NOMO-1 treated with dmso at 0.1 percent for 144 hours (cell line): ENCODE measurements at regions not wholly inside any gene's neighbourhood (a gene's known extent, or its start where the extent isn't known, plus 50 kb on each side); places are given as distances from the start of the nearest gene placed in this dataset.
"Not testable (repeated sequence)": the region's sequence is repeated elsewhere in the genome, so short reads cannot be mapped to it uniquely, and the experiment has no call there.

Experiments used
- DNase-seq: peaks from one replicate; lab custom pipeline; 2025; ENCODE audit not compliant: unreplicated experiment; lab: John Stamatoyannopoulos, UW

DNA sequence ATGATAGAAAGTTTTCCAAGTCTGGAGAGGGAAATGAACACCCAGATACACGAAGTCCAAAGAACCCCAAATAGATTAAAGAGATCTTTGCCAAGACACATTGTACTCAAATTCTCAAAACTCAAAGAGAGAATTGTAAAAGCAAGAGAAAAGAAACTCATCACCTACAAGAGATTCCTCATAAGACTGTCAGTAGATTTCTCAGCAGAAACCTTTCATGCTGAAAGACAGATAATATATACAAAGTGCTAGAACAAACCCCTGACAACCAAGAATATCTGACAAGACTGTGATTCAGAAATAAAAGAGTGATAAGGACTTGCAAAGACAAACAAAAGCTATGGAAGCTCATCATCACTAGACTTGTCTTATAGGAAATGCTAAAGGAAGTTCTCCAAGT is 326.7 kb upstream of the ZNF608 start:
- DNase-seq, result no peak

DNA sequence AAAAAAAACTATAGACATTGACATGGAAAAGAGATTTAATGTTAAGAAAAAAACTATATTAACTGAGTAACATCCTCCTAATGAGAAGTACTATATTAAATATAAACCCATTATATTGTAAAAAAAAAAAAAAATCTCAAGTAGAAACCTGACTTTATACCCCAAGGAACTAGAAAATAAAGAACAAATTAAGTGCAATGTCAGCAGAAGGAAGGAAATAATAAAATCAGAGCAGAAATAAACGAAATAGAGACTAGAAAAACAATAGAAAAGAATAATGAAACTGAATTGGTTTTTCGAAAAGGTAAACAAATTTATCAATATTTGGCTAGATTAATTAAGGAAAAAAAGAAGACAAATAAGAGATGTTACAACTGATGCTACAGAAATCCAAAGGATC is 329.1 kb upstream of the ZNF608 start:
- DNase-seq, result no peak

DNA sequence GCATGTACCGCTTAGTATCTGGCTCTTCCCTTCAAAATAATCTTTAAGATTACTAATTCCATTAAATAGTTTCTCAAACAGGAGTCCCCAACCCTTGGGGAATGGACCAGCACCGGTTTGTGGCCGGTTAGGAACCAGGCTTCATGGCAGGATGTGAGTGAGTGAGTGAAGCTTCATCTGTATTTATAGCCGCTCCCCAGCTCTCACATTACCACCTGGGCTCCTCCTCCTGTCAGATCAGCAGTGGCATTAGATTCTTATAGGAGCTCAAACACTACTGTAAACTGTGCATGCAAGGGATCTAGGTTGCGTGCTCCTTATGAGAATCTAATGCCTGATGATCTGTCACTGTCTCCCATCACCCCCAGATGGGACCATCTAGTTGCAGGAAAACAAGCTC is 332.6 kb upstream of the ZNF608 start:
- not testable (repeated sequence) for DNase-seq

DNA sequence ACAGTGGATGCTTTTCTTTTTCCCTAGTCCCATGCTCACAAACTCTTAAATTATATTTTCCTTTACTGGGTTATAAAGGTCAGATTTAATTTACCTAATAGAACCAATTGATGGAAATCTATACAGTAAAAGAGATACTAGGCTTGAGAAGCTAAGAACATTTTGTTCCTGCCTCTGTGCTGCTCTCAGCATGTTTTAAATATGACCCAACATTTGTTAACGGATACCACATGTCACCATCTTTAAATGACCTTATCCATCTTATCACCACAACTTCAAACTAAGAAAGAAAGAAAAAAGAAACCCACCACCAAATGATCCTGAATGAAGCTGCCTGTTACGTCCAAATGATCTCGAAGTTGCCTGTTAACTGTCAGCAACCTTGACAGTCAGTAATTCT is 334.7 kb upstream of the ZNF608 start:
- DNase-seq, result no peak

DNA sequence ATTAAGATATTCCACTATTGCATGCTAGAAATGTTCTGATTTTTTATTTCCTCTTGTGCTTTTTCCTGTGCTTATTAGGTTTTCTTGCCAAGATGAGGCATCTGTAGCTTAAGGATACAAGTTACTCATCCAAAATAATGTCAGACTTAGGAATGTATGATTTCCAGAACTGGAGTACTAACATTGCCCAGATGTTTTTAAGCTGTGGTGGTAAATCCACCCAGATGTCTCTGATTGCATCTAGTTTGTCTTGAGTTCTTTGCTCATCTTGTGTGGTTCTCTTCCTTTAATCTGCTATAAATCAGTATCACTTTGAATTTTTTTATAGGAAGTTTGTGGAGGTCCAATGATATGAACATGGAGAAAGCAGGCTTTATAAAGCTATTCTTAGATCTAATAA is 337.5 kb upstream of the ZNF608 start:
- DNase-seq, result no peak

DNA sequence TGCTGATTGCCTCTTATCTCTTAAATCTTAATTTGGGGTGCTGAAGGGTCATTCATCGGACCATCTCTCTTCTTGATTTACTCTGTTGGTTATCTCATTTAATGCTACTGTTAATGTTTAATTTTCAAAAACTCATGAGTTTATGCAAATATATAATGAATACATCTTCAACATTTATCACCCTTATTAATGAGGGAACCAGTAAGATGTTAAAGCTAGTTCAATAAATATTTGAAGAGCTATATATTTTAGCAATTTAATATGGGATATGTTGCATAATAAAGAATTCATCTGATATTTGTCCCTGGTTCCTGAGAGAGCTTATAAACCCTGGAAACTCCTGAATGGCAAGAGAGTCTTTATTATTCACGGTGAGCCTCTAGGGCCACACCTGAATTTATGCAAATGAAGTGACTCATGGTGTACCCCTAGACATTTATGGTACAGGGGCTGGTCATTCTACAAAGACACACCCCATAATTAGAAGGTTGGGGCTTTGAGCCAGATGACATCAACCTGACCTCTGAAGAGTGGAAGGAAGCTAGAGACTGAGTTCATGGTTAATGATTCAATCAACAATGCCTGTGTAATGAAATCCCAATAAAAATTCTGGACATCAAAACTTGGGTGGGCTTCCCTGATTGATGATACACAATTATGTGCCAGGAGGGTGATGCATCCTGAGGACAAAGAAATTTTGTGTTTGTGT is 339.5 kb upstream of the ZNF608 start:
- no peak for DNase-seq

DNA sequence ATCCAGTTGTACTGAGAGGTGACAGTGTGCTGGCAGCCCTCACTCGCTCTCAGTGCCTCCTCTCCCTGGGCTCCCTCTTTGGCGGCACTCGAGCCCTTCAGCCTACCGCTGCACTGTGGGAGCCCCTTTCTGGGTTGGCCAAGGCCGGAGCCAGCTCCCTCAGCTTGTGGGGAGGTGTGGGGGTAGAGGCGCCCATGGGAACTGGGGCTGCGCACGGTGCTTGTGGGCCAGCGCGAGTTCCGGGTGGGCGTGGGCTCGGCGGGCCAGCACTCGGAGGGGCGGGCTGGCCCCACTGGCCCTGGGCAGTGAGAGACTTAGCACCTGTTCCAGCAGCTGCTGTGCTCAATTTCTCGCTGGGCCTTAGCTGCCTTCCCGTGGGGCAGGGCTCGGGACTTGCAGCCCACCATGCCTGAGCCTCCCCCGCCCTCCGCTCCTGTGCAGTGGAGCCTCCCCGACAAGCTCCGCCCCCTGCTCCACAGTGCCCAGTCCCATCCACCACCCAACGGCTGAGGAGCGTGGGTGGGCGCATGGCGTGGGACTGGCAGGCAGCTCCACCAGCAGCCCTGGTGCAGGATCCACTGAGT is 342.2 kb upstream of the ZNF608 start:
- no peak for DNase-seq

DNA sequence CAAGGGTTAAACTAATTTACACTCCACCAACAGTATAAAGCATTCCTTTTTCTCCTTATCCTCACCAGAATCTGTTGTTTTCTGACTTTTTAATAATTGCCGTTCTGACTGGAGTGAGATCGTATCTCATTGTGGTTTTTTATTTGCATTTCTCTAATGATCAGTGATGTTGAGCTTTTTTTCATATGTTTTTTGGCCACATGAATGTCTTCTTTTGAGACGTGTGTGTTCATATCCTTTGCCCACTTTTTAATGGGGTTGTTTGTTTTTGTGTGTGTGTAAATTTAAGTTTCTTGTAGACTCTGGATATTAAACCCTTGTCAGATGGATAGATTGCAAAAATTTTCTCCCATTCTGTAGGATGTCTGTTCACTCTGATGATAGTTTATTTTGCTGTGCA is 345.7 kb upstream of the ZNF608 start:
- DNase-seq, result not testable (repeated sequence)

DNA sequence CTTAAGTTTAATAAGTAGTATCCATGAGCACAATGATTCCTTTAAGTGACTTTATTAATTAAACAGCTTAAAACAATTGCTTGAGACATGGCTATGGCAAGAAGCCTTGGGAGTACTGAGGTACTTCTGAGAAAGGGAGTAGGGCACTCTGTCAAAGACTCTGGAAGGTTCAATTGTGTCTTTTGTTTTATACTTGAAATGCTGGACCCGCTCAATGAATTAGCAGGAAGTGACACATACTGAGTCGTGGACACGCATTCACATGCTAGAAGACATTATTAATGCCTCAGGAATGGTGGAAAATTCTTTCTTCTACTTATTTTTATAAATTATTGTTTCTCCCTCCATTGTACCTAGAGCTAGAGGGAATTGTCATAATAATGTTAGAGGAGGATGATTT is 347.3 kb upstream of the ZNF608 start:
- DNase-seq, result no peak

DNA sequence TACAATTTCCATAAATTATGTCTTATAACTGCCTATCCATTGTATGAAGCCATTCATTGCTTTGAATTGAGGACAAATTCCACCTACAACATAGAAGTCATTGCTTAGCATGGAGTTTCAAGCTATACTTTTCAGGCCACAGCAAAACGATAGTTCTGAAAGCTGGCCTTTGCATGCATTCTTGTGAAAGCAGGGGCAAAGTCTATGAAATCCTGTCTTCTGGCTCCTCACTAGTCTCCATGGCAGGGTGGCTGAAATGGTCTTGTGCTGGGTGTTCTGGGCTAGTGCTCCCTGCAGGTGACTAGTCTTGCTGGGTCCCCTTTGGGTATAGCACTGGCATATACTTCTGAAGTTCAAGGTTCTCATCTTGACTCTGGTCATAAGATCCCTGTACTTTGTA is 353.9 kb upstream of the ZNF608 start:
- no peak for DNase-seq

DNA sequence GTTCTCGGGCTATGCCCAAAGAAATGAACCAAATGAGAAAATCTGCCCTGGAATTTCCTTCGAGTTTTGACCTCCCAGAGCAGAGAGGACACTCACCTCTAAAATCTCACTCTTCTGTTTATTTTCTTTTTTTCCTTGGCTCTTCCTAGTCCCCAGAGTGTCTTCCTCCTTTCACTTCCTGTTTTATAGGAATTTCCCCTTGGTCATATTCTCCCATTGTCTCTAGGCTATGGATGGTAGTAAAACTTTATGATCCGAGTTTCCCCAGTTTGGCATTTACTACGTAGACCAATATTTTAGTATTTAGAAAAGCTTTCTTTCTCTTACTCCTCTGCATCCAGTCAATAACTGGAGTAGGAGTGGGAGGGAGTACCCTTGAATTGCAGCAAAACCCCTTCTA is 354.5 kb upstream of the ZNF608 start:
- no peak for DNase-seq

DNA sequence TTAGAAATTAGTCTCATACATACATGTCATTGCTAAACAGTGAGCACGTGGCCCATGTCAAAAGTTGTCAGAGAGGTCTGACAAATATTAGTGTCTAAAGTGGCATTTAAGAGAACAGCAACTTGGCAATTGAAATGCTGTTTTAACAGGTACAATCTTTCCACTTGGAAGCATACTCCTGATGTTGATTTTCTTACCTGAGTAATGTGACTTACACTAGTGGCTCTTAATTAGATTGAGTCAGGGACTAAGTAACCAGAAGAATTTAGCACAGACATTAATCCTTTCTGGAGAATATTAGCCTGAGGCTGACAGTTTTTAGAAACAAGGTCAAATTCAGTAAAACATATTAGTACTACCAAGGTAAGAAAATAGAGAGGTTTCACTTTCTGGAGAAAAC is 357.0 kb upstream of the ZNF608 start:
- no peak for DNase-seq

DNA sequence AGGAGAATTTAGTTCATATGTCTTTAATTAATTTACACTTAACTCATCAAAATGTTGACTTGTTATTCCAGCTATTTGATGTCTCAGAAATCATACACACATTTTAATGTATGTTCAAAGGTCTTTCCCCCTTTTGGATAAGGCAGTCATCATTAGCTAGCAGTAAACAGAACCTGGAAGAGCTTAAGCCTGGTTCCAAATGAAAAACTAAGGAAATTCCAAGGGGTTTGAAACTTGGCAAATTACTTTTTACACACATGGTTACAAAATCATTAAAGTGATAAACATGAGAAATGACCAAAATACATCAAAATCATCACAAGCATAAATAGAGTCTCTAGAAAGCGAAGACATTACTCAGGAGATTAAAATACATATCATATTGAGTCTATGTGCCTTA is 359.8 kb upstream of the ZNF608 start:
- DNase-seq, result no peak

DNA sequence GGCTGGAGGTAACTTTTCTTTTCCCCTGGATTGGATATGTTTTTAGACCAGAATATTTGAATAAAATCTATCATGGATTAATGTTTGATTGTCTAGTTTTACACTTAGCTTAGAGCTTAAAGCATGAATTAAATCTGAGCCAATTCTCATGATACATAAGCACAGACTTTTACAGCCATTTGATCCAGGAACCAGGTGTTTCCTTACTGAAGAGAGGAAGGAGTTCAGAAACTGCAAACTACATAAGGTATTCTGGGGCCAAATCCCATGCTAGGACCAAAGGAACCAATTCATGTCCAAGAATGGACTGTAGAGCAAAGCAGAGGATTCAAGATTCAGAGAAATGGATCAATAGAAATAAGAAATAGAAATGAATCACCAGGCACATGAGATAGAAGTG is 360.4 kb upstream of the ZNF608 start:
- no peak for DNase-seq

DNA sequence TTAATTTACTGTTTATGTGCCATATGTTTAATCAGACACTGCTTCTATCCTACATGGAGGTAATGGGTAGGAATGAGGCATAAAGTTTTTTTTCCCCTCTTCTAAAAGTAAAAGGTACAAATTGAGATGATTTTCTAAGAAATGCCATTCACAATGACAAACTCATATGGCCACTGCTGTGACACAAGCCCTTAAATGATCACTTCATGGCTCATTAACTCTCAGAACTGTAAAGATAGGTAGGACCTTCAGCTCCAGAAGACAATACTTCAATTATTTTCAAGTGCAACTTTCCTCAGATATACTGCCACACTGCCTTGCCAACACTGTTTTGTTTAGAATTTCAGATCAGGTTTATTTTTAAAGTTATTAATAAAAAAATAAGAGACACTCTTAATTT is 362.9 kb upstream of the ZNF608 start:
- DNase-seq, result no peak

DNA sequence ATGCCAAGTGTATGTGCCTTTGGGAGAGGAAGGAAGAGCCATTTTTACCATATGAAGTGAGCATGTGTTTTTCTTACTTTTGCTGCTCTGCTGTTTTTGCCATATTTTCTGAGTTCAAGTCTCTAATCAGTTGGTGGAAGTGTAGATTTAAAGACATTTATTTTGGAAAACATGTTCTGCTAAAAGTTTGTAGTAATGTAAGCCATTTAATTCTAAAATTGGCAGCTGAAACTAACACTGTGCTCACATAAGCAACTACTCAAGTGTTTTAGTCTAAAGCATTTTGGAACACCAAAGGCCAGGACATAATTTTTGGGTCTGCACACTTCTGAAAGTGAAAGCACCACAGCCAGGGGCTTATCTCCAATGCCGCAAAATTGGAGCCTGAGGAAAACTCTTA is 363.4 kb upstream of the ZNF608 start:
- DNase-seq, result no peak

DNA sequence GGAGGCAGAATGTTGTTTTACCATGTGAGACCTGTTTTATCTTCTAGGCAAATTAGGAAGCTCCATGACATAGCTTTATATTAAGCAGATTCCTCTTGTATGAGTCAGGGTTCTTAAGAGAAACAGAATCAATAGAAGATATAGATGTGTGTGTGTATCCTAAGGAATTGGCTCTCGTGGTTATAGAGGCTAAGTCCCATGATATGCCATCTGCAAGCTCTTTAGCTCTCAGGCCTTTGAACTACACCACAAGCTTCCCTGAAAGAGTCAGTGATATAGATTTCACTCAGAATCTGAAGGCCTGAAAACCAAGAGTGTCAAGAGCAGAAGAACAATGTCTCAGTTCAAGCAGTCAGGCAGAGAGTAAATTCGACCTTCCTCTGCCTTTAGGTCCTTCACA is 365.8 kb upstream of the ZNF608 start:
- DNase-seq, result no peak

DNA sequence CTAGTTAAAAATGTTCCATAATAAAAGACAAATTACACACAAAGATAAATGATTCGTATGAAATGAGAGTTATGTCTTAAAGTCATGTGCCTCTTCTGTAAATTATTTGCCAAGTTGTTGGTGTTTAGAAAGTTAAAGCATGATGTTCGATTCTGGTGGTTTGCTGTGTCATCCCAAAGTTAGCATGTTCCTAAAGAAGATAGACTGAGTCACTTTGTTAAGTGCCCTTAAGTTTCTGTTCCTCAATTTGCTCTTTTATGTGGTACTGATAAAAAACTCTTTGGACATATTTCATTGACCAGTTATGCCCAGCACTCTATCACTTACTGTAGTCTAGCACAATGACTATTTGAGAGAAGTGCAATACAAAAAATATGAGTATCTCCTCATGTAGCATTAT is 366.9 kb upstream of the ZNF608 start:
- DNase-seq, result peak; percentile 49

DNA sequence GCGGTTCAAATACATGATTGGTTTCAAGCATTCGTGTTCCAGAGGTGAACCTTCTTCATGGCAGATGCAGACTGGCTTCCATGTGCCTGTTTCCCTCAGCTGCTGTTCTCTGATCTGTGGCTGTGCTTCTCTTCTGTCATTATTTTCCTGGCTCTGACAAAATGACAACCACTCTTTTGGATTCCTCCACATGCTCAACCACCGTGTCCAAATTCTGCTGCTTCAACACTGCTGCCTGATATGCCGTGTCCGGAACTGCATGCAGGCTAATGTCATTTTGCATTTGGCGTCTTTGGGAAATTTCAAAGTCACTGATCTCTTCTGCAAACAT is 368.7 kb upstream of the ZNF608 start:
- DNase-seq, result no peak

DNA sequence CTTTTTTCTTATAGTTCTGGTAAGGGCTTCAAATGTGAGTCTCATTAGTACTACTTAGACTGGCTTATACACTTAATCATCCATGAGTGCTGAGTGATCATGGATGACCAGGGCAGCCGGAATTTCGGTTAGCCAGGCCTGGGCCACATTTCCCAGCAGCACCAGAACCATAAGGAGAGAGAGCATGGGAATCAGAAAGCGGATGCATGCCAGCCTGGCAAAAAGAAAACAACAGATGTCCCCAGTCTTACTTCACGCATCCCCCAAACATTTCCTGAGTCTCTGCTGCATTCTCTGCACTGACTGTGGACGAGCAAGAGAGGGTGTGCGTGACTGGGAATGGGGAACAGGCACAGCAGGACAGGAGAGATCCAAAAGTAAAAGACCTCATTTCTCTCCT is 371.1 kb upstream of the ZNF608 start:
- no peak for DNase-seq

DNA sequence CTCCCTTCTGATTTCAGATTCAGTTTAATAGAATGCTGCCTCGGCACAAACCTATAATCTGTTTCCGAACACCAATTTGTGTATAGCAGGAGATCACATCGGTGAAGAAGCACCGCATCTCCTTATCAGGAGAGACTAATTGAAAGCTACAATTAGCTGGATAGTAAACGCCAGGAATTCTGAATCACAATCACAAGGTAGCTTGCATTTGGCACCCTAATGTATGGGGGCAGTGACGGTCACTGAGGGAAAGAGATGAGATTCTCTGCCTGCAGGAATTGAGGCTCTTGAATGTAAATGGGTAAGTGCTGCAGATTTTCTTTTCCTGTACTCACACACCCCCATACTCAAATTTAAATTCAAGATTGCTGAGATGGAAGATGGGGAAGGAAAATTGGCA is 373.6 kb upstream of the ZNF608 start:
- DNase-seq, result no peak

DNA sequence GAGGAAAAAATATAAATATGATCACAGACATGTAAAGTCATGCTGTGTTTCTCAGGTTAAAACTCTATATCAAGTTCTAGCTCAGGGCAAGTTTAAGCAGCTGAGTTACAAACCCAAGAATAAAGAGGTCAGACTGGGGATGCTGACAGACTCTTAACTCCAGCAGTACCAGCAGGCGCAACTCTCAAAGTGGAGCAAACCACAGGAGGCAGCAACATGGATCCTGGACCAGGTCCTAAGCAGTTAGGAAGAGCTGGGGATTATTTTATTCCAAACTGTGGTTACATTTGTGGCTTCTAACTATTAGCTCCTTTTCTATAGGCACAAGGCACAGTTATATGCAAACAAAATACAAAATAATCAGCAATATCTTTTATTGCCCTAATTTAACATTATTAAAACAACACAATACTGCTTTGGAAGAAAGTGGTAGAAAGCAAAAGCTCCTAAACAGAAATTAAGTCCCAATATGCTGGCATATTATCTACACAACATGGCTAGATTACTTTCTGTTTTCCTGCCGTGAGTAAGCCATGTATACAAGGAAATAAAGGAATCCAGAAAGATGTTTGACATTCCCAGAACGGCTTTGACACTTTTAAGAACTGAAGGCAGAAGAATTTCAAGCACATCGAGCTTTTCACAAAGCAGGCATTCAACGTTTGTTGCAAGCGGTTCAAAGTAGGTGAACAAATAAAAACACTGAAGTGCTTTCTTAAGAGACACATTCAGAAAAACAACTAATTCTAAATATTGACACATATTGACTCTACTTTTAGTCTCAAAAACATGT is 378.8 kb upstream of the ZNF608 start:
- no peak for DNase-seq

DNA sequence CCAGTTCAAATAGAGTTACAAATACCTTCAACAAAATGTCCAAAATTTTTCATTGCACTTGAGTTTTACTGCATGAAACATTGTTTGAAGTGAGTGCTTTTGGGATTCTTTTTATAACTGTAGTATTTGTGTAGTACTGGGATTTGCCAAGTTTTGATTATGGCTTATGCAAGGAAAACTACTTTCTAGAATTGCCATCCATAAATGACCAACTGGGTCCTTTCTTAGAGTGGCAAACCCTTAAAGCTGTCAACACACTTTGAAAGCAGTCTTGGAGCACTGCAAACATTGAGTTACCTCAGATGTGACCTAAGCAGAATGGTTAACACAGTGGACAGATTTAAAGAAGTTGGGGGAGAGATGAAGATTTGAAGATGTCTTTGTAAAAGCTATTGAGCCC is 379.6 kb upstream of the ZNF608 start:
- DNase-seq, result no peak
